Mesenchymal stem cell (in vitro differentiated cells and primary cell): ENCODE measurements at regions not wholly inside any gene's neighbourhood (a gene's known extent, or its start where the extent isn't known, plus 50 kb on each side); places are given as distances from the start of the nearest gene placed in this dataset.

Experiments
- DNase-seq: peaks from one replicate; pipeline ENCODE4 v3.0.0-alpha.2; 2013
- H2AFZ ChIP-seq: one replicate; pipeline ENCODE4 v1.6.1; 2013; ENCODE audit warnings: low read depth, mild to moderate bottlenecking, control low read depth, inconsistent platforms, low read length, moderate library complexity
- H2AK5ac ChIP-seq: 2 replicates; pipeline ENCODE4 v1.6.1; 2013; ENCODE audit warnings: low read length, moderate library complexity, mild to moderate bottlenecking, inconsistent platforms; ENCODE audit not compliant: severe bottlenecking
- H2BK120ac ChIP-seq: one replicate; pipeline ENCODE4 v1.6.1; 2013; ENCODE audit warnings: low read depth, mild to moderate bottlenecking, inconsistent platforms, low read length, moderate library complexity
- H2BK12ac ChIP-seq, 2 experiments: one replicate each; pipeline ENCODE4 v1.6.1; 2013; ENCODE audit warnings: inconsistent platforms in 2 of 2, low read length in 2 of 2, mild to moderate bottlenecking in 2 of 2, moderate library complexity in 2 of 2, control low read depth in 1 of 2
- H2BK15ac ChIP-seq: one replicate; pipeline ENCODE4 v1.6.1; 2013; ENCODE audit warnings: mild to moderate bottlenecking, low read depth, inconsistent platforms; ENCODE audit not compliant: poor library complexity, severe bottlenecking
- H2BK5ac ChIP-seq: 2 replicates; pipeline ENCODE4 v1.6.1; 2013; ENCODE audit warnings: low read depth, mild to moderate bottlenecking, low read length, control low read depth, inconsistent platforms; ENCODE audit not compliant: poor library complexity, severe bottlenecking
- H3K14ac ChIP-seq, 2 experiments: one replicate each; pipeline ENCODE4 v1.6.1; 2013; ENCODE audit warnings: inconsistent platforms in 2 of 2, low read length in 2 of 2, control low read depth in 1 of 2, mild to moderate bottlenecking in 1 of 2, moderate library complexity in 1 of 2
- H3K18ac ChIP-seq, 2 experiments: one replicate each; pipeline ENCODE4 v1.6.1; 2013; ENCODE audit warnings: inconsistent platforms in 2 of 2, low read length in 2 of 2, control low read depth in 1 of 2, low read depth in 1 of 2, mild to moderate bottlenecking in 1 of 2
- H3K23ac ChIP-seq, 2 experiments: one replicate each; pipeline ENCODE4 v1.6.1; 2013; ENCODE audit warnings: inconsistent platforms in 2 of 2, low read length in 2 of 2, mild to moderate bottlenecking in 2 of 2, moderate library complexity in 2 of 2, control low read depth in 1 of 2
- H3K27ac ChIP-seq: 2 replicates; pipeline ENCODE4 v1.5.1; 2013; ENCODE audit warnings: mild to moderate bottlenecking, moderate library complexity, low read length, control low read depth, inconsistent platforms; ENCODE audit not compliant: poor library complexity, severe bottlenecking
- H3K27me3 ChIP-seq, 2 experiments: 2 replicates each; pipeline versions ENCODE4 v1.6.1 to v1.7.0; 2013; ENCODE audit warnings: low read length in 2 of 2, mild to moderate bottlenecking in 2 of 2, moderate library complexity in 2 of 2, control low read depth in 1 of 2, inconsistent platforms in 1 of 2; ENCODE audit not compliant: control insufficient read depth in 1 of 2, insufficient read depth in 1 of 2
- H3K36me3 ChIP-seq, 2 experiments: 2 replicates each; pipeline versions ENCODE4 v1.6.1 to v1.7.0; 2013; ENCODE audit warnings: low read length in 2 of 2, control low read depth in 1 of 2, inconsistent platforms in 1 of 2, low read depth in 1 of 2, mild to moderate bottlenecking in 1 of 2; ENCODE audit not compliant: insufficient read depth in 2 of 2, control insufficient read depth in 1 of 2
- H3K4ac ChIP-seq, 2 experiments: one replicate each; pipeline ENCODE4 v1.6.1; 2013; ENCODE audit warnings: inconsistent platforms in 2 of 2, low read length in 2 of 2, mild to moderate bottlenecking in 2 of 2, moderate library complexity in 2 of 2, control low read depth in 1 of 2, low read depth in 1 of 2
- H3K4me1 ChIP-seq: 2 replicates; pipeline ENCODE4 v1.6.1; 2013; ENCODE audit warnings: low read depth, low read length, control low read depth; ENCODE audit not compliant: control insufficient read depth, insufficient read depth
- H3K4me2 ChIP-seq: 2 replicates; pipeline ENCODE4 v1.6.1; 2013; ENCODE audit warnings: low read length, mild to moderate bottlenecking, inconsistent platforms; ENCODE audit not compliant: poor library complexity, severe bottlenecking
- H3K4me3 ChIP-seq, 2 experiments: 2 replicates each; pipeline versions ENCODE4 v1.5.1 to v1.7.0; 2013; ENCODE audit warnings: low read length in 2 of 2, mild to moderate bottlenecking in 2 of 2, control low read depth in 1 of 2, low read depth in 1 of 2; ENCODE audit not compliant: insufficient read depth in 1 of 2
- H3K79me1 ChIP-seq: replicated peaks from 2 replicates; pipeline ENCODE4 v1.6.1; 2013; ENCODE audit warnings: mild to moderate bottlenecking, control low read depth, low read length, inconsistent platforms; ENCODE audit not compliant: poor library complexity, severe bottlenecking
- H3K9ac ChIP-seq: 2 replicates; pipeline ENCODE4 v1.7.0; 2013; ENCODE audit warnings: mild to moderate bottlenecking, low read length, moderate library complexity
- H3K9me3 ChIP-seq: 2 replicates; pipeline ENCODE4 v1.7.0; 2013; ENCODE audit warnings: mild to moderate bottlenecking, low read length; ENCODE audit not compliant: control insufficient read depth
- H4K8ac ChIP-seq: one replicate; pipeline ENCODE4 v1.6.1; 2013; ENCODE audit warnings: inconsistent platforms, mild to moderate bottlenecking, low read length, moderate library complexity
- H4K91ac ChIP-seq: one replicate; pipeline ENCODE4 v1.6.1; 2013; ENCODE audit warnings: mild to moderate bottlenecking, low read length, inconsistent platforms
- WGBS: methylation state at CpG from one replicate; pipeline ENCODE4 v1.1.7; 2013; ENCODE audit warnings: mixed read lengths; 5-methylcytosine and 5-hydroxymethylcytosine counted together

DNA sequence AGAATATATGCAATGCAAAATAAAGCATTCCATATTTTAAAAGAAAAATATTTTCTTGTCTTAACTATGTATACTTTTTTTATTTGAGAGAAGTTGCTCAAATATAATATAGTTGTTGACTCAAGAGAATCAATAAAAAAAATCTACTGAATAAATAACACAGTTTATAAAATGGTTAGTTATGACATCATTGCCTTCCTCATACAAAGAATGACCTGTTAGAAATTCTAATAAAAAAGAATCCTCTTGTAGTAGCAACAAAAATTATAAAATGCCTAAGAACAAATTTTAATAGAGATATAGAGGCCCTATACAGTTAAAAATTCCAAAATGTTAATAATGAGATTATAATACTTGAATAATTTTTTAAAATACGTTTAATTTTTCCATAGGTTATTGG, 96.5 kb upstream of the AHI1 start:
- Histone ChIP-seq H3K23ac (no peak overlapping the region), H3K36me3 (no peaks in the 10 kb centered on the region), H3K4ac (no peak overlapping the region), H2BK12ac (no peak overlapping the region), H2BK15ac (no peak overlapping the region), H3K79me1 (no peaks in the 10 kb centered on the region), H2BK5ac (no peak overlapping the region), H3K18ac (no peak overlapping the region), H3K4me1 (no peaks in the 10 kb centered on the region), H3K9me3 (no peaks in the 10 kb centered on the region), H3K14ac (no peak overlapping the region), H2AFZ (no peak overlapping the region), H3K27ac (no peak overlapping the region), H3K4me3 (no peak overlapping the region), H3K4me2 (no peak overlapping the region), H2AK5ac (no peak overlapping the region), H4K91ac (no peak overlapping the region), H3K27me3 (no peaks in the 10 kb centered on the region), H4K8ac (no peak overlapping the region), H3K9ac (no peak overlapping the region), H2BK120ac (no peak overlapping the region)
- WGBS, result no CpG with 5 or more reads among the region's 1 CpG
- no peak for DNase-seq

DNA sequence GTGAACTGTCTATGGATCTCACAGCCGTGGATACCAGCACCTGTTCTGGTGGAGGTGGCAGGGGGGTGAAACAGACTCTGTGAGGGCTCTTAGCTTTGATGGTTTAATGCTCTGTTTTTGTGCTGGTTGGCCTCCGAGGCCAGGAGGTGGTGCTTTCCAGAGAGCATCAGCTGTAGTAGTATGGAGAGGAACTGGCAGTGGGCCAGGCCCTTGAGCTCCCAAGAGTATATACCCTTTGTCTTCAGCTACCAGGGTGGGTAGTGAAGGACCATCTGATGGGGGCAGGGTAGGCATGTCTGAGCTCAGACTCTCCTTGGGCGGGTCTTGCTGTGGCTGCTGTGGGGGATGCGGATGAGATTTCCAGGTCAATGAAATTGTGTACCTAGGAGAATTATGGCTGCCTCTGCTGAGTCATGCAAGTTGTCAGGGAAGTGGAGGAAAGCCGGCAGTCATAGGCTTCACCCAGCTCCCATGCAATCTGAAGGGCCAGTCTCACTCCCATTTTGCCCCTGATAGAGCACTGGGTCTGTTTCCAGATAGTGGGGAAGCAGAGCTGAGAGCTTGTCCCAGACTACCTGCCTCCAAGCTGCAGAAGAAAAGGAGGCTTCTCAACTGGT, 102.7 kb upstream of the AHI1 start:
- Histone ChIP-seq H3K4ac (no peak overlapping the region), H3K27me3 (no peaks in the 10 kb centered on the region), H2BK15ac (no peak overlapping the region), H3K18ac (no peak overlapping the region), H3K9me3 (no peaks in the 10 kb centered on the region), H2BK120ac (no peak overlapping the region), H3K4me2 (no peak overlapping the region), H3K4me3 (no peak overlapping the region), H3K9ac (no peak overlapping the region), H3K4me1 (peaks cover 2% of the 10 kb centered on the region), H2AK5ac (no peak overlapping the region), H2BK12ac (no peak overlapping the region), H4K91ac (no peak overlapping the region), H3K14ac (no peak overlapping the region), H3K27ac (no peak overlapping the region), H2AFZ (no peak overlapping the region), H3K23ac (no peak overlapping the region), H4K8ac (no peak overlapping the region), H3K79me1 (no peaks in the 10 kb centered on the region), H3K36me3 (no peaks in the 10 kb centered on the region), H2BK5ac (no peak overlapping the region)
- 80% methylated on average over 5 of the region's 5 CpGs for WGBS
- DNase-seq, result no peak

DNA sequence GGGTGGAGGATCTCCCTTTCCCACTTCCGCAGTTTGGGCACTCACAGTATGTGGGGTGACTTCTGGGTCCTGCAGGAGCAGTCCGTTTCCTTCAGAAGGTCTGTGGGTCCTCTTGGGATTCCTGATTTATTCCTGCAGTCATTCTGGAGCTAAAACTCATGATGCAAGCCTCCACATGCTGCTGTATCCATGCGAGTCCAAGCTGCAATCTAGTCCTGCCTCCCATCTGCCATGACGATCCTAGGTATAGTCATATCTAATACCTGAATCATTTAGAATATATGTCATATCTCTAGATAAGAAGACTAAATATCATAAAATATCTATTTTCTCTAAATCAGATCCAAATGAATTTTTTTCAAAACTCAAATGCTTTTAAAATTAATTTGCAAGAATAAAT, 103.4 kb upstream of the AHI1 start:
- Histone ChIP-seq H2BK120ac (no peak overlapping the region), H2BK5ac (no peak overlapping the region), H3K18ac (no peak overlapping the region), H2AFZ (no peak overlapping the region), H4K8ac (no peak overlapping the region), H3K14ac (no peak overlapping the region), H4K91ac (no peak overlapping the region), H3K4me3 (no peak overlapping the region), H2AK5ac (no peak overlapping the region), H3K4me2 (no peak overlapping the region), H3K27ac (no peak overlapping the region), H3K79me1 (no peaks in the 10 kb centered on the region), H3K4ac (no peak overlapping the region), H3K4me1 (peaks cover 2% of the 10 kb centered on the region), H3K9ac (no peak overlapping the region), H3K27me3 (no peaks in the 10 kb centered on the region), H3K9me3 (no peaks in the 10 kb centered on the region), H2BK15ac (no peak overlapping the region), H2BK12ac (no peak overlapping the region), H3K23ac (no peak overlapping the region), H3K36me3 (no peaks in the 10 kb centered on the region)
- DNase-seq, result no peak
- WGBS, result 88% methylated on average over 3 of the region's 4 CpGs

DNA sequence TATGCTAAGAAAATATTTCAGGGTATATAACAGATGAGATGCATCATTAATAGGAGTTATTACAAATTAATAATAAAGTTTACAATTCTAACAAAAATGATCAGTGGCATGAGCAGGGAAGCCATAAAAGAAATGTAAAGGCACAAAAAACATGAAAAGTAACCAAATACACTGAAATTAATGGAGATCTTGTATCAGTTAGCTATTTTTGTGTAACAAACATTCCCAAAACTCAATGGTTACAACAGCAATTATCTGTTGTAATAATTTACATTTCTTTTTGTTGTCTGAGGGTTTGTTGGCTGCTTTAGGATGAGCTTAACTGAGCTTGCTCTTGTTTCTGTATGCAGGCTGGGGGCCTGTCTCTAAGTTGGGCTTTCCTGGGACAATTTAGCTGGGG, 104.3 kb upstream of the AHI1 start:
- Histone ChIP-seq H3K4me1 (peaks cover 2% of the 10 kb centered on the region), H2BK15ac (no peak overlapping the region), H4K91ac (no peak overlapping the region), H3K27me3 (no peaks in the 10 kb centered on the region), H4K8ac (no peak overlapping the region), H2AFZ (no peak overlapping the region), H3K18ac (no peak overlapping the region), H3K36me3 (no peaks in the 10 kb centered on the region), H3K79me1 (no peaks in the 10 kb centered on the region), H3K14ac (no peak overlapping the region), H3K23ac (no peak overlapping the region), H3K4me3 (no peak overlapping the region), H3K4ac (no peak overlapping the region), H3K4me2 (no peak overlapping the region), H3K9ac (no peak overlapping the region), H2BK12ac (no peak overlapping the region), H2BK5ac (no peak overlapping the region), H3K9me3 (no peaks in the 10 kb centered on the region), H3K27ac (no peak overlapping the region), H2BK120ac (no peak overlapping the region), H2AK5ac (no peak overlapping the region)
- DNase-seq, result no peak
